ENCODE measurements at regions not wholly inside any gene's neighbourhood (a gene's known extent, or its start where the extent isn't known, plus 50 kb on each side); places are given as distances from the start of the nearest gene placed in this dataset.
A peak's percentile ranks its signal among the peaks of the same experiment; 100 is the strongest.

- TF ChIP-seq ATF2 (CRISPR knock-in tag; IDR thresholded peaks at IDR 0.05) (no peak; the same call in none of the 2 replicates), GZF1 (CRISPR knock-in tag; IDR thresholded peaks at IDR 0.05) (no peak), ZNF296 (CRISPR knock-in tag; conservative IDR thresholded peaks at IDR 0.05) (no peak), BRD4 (CRISPR knock-in tag; IDR thresholded peaks at IDR 0.05) (no peak), HOMEZ (CRISPR knock-in tag; IDR thresholded peaks at IDR 0.05; ENCODE audit: low read depth) (no peak), ZNF30 (CRISPR knock-in tag; IDR thresholded peaks at IDR 0.05) (0 out of 2 replicates have a peak, but pooled peaks have one; percentile 37), ONECUT2 (CRISPR knock-in tag; IDR thresholded peaks at IDR 0.05) (no peak), MBNL3 (CRISPR knock-in tag; conservative IDR thresholded peaks at IDR 0.05) (no peak), MTF2 (CRISPR knock-in tag; IDR thresholded peaks at IDR 0.05; ENCODE audit: borderline replicate concordance) (no peak), ZNF44 (CRISPR knock-in tag; IDR thresholded peaks at IDR 0.05) (no peak), AHDC1 (CRISPR knock-in tag; IDR thresholded peaks at IDR 0.05; ENCODE audit: borderline replicate concordance) (no peak), ZBTB7A (CRISPR knock-in tag; IDR thresholded peaks at IDR 0.05) (peak; percentile 72; the same call in 1 of the 2 replicates), ZBTB44 (CRISPR knock-in tag; IDR thresholded peaks at IDR 0.05) (no peak), TFDP2 (CRISPR knock-in tag; IDR thresholded peaks at IDR 0.05) (no peak), U2AF2 (IDR thresholded peaks at IDR 0.05; ENCODE audit: low read depth, low read length) (no peak)
Measured at GRCh38 chr7:140230861-140231770, 54.3 kb upstream of the KDM7A start (continued).

Measured in HepG2 (cell line).